NT2/D1 (cell line): ENCODE measurements at regions not wholly inside any gene's neighbourhood (a gene's known extent, or its start where the extent isn't known, plus 50 kb on each side); places are given as distances from the start of the nearest gene placed in this dataset.

Experiments used
- YY1 ChIP-seq: IDR thresholded peaks from 2 replicates; pipeline ENCODE4 v1.6.1; 2011; ENCODE audit not compliant: insufficient read length, insufficient read depth
- ZNF274 ChIP-seq: IDR thresholded peaks from 2 replicates; pipeline ENCODE4 v1.6.1; 2011; ENCODE audit warnings: mild to moderate bottlenecking, low read depth, low read length

GRCh38 chr6:119483908-119484307 lies 134.3 kb upstream of the MAN1A1 start:
- no peak for TF ChIP-seq ZNF274
- TF ChIP-seq YY1: no peak
